ENCODE measurements at regions not wholly inside any gene's neighbourhood (a gene's known extent, or its start where the extent isn't known, plus 50 kb on each side); places are given as distances from the start of the nearest gene placed in this dataset.

GRCh38 chr13:53408306-53408705 lies 379.7 kb downstream of the OLFM4 start:
- no peak for DNase-seq (ENCODE audit: low read depth in 1 of 2, low spot score in 1 of 2)
- H3K27me3 ChIP-seq = no peaks in the 10 kb centered on the region
- H3K4me3 ChIP-seq = no peak overlapping the region
- no peaks in the 10 kb centered on the region for H3K9me3 ChIP-seq (ENCODE audit: low read depth)
- no peaks in the 10 kb centered on the region for H3K36me3 ChIP-seq
- no peak for TF ChIP-seq CTCF (IDR thresholded peaks at IDR 0.05; ENCODE audit: low read depth, low read length)
- no peak overlapping the region for H3K27ac ChIP-seq
- H3K4me1 ChIP-seq (ENCODE audit: low read depth) = no peaks in the 10 kb centered on the region

DNA sequence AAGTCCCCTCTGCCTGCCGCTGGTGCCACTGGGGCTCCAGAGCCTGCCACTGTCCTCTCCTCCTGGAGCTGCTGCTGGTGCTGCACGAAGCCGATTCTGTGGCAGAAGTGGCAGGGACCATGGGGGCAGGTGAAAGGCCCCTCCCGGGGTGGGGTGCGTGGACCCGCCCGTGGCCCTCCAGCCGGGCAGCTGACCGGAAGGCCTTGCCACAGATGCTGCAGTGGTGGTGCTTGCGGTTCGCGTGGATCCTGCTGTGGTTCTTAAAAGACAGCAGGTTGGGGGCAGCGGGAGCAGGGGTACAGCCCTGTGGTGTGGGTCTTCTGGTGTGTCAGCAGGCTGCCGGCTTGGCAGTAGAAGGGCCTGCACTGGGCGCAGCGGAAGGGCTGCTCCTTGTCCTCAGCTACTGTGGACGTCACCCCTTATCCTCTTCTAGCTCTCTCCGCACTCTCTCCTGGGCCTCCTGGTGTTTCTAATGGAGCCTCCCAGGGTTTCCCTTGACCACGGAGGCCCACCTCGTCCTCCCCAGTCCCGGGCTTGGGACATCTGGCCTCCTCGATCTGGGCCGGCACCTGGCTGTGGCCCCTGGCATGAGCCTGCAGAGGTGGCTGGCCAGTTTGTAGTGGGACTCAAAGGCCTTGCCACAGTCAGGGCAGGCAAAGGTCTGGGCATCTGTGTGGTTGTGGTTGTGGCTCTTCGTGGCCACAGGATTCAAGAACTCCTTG lies 380.4 kb downstream of the OLFM4 start:
- no peaks in the 10 kb centered on the region for H3K27me3 ChIP-seq
- TF ChIP-seq CTCF (IDR thresholded peaks at IDR 0.05; ENCODE audit: low read depth, low read length) = no peak
- H3K9me3 ChIP-seq (ENCODE audit: low read depth) = no peaks in the 10 kb centered on the region
- no peak for DNase-seq (ENCODE audit: low read depth in 1 of 2, low spot score in 1 of 2)
- no peak overlapping the region for H3K4me3 ChIP-seq
- no peaks in the 10 kb centered on the region for H3K4me1 ChIP-seq (ENCODE audit: low read depth)
- no peak overlapping the region for H3K27ac ChIP-seq
- no peaks in the 10 kb centered on the region for H3K36me3 ChIP-seq

DNA sequence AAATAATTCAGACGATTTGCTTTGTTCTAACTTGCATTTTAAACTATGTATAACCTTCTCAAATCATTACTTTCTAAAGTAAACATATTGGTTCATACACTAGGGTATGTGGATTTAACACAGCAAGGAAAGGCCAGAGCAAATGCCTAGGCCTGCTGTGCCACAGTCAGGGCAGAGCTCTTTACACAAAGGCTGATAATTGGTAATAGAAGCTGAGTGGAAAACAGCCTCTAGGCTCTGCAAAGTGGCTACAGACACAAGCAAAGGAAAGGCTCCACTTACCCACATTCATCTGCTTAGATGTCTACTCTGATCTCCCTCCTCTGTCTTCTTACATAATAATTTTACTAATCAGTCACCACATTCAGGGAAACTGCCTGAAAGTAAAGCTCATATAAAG lies 382.9 kb downstream of the OLFM4 start:
- no peak for DNase-seq (ENCODE audit: low read depth in 1 of 2, low spot score in 1 of 2)
- Histone ChIP-seq H3K27ac (no peak overlapping the region), H3K27me3 (no peaks in the 10 kb centered on the region), H3K4me3 (no peak overlapping the region), H3K36me3 (no peaks in the 10 kb centered on the region), H3K4me1 (ENCODE audit: low read depth) (no peaks in the 10 kb centered on the region), H3K9me3 (ENCODE audit: low read depth) (no peaks in the 10 kb centered on the region)
- no peak for TF ChIP-seq CTCF (IDR thresholded peaks at IDR 0.05; ENCODE audit: low read depth, low read length)

- Histone ChIP-seq H3K27ac (no peak overlapping the region), H3K27me3 (no peaks in the 10 kb centered on the region), H3K36me3 (no peaks in the 10 kb centered on the region), H3K4me3 (no peak overlapping the region), H3K4me1 (ENCODE audit: low read depth) (no peaks in the 10 kb centered on the region), H3K9me3 (ENCODE audit: low read depth) (no peaks in the 10 kb centered on the region)
- TF ChIP-seq CTCF (IDR thresholded peaks at IDR 0.05; ENCODE audit: low read depth, low read length) = no peak
- no peak for DNase-seq (ENCODE audit: low read depth in 1 of 2, low spot score in 1 of 2)
These were observed 386.5 kb downstream of the OLFM4 start for GRCh38 chr13:53415135-53415534.

GRCh38 chr13:53417601-53418000 lies 389.0 kb downstream of the OLFM4 start:
- Histone ChIP-seq H3K4me1 (ENCODE audit: low read depth) (no peaks in the 10 kb centered on the region), H3K36me3 (no peaks in the 10 kb centered on the region), H3K27me3 (no peaks in the 10 kb centered on the region), H3K9me3 (ENCODE audit: low read depth) (no peaks in the 10 kb centered on the region), H3K27ac (no peak overlapping the region), H3K4me3 (no peak overlapping the region)
- DNase-seq (ENCODE audit: low read depth in 1 of 2, low spot score in 1 of 2) = no peak
- no peak for TF ChIP-seq CTCF (IDR thresholded peaks at IDR 0.05; ENCODE audit: low read depth, low read length)
